ENCODE measurements at regions not wholly inside any gene's neighbourhood (a gene's known extent, or its start where the extent isn't known, plus 50 kb on each side); places are given as distances from the start of the nearest gene placed in this dataset.

DNA sequence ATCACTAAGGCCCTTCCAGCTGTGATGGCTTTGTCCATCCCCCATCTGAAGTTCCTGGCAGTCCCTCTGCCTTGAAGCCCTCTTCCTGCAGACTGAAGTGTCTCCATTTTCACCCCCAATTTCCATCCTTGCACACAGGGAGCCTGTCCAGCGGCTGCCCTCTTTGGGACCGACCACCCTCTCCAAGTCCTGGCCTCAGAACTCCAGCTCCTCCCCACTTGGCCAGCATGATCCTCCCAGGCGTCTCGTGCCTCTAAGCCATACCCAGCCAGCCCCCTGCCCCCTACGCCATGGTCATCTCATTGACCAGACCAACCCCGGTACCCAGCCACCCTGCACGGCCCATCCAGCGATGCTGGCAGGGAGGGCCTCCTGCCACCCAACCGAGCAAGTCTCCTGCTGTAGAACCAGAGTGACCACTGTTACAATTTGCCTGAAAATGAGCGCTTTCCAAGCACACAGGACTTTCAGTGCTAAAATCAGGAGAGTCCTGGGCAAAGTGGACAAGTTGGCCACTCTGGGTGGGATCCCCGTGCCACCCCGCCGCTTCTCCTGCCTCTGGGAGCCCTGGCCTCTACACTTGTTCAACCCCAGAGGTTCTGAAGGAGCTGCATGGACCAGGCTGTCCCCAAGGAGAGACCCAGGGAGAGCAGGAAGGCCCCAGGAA is 362.0 kb downstream of the SEC14L1 start:
- no peak for TF ChIP-seq TAF1 (conservative IDR thresholded peaks at IDR 0.05)
- TF ChIP-seq JUND (IDR thresholded peaks at IDR 0.05) = no peak
- TF ChIP-seq, protein P1, sequence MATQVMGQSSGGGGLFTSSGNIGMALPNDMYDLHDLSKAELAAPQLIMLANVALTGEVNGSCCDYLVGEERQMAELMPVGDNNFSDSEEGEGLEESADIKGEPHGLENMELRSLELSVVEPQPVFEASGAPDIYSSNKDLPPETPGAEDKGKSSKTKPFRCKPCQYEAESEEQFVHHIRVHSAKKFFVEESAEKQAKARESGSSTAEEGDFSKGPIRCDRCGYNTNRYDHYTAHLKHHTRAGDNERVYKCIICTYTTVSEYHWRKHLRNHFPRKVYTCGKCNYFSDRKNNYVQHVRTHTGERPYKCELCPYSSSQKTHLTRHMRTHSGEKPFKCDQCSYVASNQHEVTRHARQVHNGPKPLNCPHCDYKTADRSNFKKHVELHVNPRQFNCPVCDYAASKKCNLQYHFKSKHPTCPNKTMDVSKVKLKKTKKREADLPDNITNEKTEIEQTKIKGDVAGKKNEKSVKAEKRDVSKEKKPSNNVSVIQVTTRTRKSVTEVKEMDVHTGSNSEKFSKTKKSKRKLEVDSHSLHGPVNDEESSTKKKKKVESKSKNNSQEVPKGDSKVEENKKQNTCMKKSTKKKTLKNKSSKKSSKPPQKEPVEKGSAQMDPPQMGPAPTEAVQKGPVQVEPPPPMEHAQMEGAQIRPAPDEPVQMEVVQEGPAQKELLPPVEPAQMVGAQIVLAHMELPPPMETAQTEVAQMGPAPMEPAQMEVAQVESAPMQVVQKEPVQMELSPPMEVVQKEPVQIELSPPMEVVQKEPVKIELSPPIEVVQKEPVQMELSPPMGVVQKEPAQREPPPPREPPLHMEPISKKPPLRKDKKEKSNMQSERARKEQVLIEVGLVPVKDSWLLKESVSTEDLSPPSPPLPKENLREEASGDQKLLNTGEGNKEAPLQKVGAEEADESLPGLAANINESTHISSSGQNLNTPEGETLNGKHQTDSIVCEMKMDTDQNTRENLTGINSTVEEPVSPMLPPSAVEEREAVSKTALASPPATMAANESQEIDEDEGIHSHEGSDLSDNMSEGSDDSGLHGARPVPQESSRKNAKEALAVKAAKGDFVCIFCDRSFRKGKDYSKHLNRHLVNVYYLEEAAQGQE (IDR thresholded peaks at IDR 0.05) = no peak
- TF ChIP-seq, protein P2, sequence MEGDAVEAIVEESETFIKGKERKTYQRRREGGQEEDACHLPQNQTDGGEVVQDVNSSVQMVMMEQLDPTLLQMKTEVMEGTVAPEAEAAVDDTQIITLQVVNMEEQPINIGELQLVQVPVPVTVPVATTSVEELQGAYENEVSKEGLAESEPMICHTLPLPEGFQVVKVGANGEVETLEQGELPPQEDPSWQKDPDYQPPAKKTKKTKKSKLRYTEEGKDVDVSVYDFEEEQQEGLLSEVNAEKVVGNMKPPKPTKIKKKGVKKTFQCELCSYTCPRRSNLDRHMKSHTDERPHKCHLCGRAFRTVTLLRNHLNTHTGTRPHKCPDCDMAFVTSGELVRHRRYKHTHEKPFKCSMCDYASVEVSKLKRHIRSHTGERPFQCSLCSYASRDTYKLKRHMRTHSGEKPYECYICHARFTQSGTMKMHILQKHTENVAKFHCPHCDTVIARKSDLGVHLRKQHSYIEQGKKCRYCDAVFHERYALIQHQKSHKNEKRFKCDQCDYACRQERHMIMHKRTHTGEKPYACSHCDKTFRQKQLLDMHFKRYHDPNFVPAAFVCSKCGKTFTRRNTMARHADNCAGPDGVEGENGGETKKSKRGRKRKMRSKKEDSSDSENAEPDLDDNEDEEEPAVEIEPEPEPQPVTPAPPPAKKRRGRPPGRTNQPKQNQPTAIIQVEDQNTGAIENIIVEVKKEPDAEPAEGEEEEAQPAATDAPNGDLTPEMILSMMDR (IDR thresholded peaks at IDR 0.05; ENCODE audit: low read depth, low read length, missing input control) = no peak
- TF ChIP-seq NR2F2 (IDR thresholded peaks at IDR 0.05) = no peak
- no peak for TF ChIP-seq YY1 (IDR thresholded peaks at IDR 0.05)
- no peak for TF ChIP-seq RAD21 (IDR thresholded peaks at IDR 0.05)
- TF ChIP-seq, protein P3, sequence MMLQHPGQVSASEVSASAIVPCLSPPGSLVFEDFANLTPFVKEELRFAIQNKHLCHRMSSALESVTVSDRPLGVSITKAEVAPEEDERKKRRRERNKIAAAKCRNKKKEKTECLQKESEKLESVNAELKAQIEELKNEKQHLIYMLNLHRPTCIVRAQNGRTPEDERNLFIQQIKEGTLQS (IDR thresholded peaks at IDR 0.05) = no peak
- TF ChIP-seq FOXA1 (IDR thresholded peaks at IDR 0.05) = no peak
- TF ChIP-seq, protein P4, sequence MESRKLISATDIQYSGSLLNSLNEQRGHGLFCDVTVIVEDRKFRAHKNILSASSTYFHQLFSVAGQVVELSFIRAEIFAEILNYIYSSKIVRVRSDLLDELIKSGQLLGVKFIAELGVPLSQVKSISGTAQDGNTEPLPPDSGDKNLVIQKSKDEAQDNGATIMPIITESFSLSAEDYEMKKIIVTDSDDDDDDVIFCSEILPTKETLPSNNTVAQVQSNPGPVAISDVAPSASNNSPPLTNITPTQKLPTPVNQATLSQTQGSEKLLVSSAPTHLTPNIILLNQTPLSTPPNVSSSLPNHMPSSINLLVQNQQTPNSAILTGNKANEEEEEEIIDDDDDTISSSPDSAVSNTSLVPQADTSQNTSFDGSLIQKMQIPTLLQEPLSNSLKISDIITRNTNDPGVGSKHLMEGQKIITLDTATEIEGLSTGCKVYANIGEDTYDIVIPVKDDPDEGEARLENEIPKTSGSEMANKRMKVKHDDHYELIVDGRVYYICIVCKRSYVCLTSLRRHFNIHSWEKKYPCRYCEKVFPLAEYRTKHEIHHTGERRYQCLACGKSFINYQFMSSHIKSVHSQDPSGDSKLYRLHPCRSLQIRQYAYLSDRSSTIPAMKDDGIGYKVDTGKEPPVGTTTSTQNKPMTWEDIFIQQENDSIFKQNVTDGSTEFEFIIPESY (IDR thresholded peaks at IDR 0.05) = no peak
- no peak for TF ChIP-seq EGR1 (IDR thresholded peaks at IDR 0.05; ENCODE audit: low read depth in 2 of 2)
- TF ChIP-seq, protein P5, sequence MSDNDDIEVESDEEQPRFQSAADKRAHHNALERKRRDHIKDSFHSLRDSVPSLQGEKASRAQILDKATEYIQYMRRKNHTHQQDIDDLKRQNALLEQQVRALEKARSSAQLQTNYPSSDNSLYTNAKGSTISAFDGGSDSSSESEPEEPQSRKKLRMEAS (IDR thresholded peaks at IDR 0.05) = no peak

All from liver (tissue), 3 donors.